ENCODE measurements at regions not wholly inside any gene's neighbourhood (a gene's known extent, or its start where the extent isn't known, plus 50 kb on each side); places are given as distances from the start of the nearest gene placed in this dataset.
A peak's percentile ranks its signal among the peaks of the same experiment; 100 is the strongest.

DNA sequence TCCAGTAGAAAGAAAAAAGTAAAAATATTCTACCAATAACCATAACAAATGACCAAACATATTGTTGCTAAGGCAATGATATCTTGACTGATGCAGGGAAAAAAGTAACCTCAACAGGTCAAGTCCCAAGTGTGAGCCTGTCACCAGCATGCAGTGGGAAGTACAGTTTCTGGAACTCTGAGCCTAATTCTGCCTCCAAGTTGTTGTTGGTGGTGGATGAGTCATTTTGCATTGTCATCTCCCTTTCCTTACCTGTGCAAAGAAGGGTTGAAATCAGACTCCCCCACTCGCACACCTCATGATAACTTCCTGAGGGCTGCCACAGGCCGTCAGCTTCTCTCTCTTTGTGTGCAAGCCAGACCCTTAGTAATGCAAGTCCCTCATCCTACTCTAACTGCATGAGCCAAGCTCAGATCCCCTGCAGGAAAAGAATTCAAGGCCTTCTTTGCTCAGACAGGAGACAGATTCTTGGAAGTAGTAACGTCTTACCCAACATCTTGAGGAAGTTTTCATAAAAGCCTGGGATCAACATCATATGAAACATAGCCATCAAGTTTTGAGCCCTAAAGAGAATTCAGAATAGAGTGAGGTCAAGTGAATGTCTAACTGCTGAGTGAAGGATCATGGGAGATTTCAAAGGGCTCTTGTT lies 207.6 kb upstream of the FOXA2 start:
- TF ChIP-seq, protein P1, sequence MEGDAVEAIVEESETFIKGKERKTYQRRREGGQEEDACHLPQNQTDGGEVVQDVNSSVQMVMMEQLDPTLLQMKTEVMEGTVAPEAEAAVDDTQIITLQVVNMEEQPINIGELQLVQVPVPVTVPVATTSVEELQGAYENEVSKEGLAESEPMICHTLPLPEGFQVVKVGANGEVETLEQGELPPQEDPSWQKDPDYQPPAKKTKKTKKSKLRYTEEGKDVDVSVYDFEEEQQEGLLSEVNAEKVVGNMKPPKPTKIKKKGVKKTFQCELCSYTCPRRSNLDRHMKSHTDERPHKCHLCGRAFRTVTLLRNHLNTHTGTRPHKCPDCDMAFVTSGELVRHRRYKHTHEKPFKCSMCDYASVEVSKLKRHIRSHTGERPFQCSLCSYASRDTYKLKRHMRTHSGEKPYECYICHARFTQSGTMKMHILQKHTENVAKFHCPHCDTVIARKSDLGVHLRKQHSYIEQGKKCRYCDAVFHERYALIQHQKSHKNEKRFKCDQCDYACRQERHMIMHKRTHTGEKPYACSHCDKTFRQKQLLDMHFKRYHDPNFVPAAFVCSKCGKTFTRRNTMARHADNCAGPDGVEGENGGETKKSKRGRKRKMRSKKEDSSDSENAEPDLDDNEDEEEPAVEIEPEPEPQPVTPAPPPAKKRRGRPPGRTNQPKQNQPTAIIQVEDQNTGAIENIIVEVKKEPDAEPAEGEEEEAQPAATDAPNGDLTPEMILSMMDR (IDR thresholded peaks at IDR 0.05), result no peak
- Mint-ChIP-seq H3K4me3 (no peak overlapping the region), H3K4me1 (ENCODE audit: low read depth) (peaks cover 13% of the 10 kb centered on the region), H3K9me3 (peaks cover 26% of the 10 kb centered on the region), H3K27me3 (ENCODE audit: insufficient read depth) (peaks cover 2% of the 10 kb centered on the region), H3K36me3 (ENCODE audit: low read depth) (peaks cover under 1% of the 10 kb centered on the region), H3K27ac (no peak overlapping the region)
- DNase-seq, result no peak

- TF ChIP-seq, protein P1 (IDR thresholded peaks at IDR 0.05), result no peak
- Mint-ChIP-seq H3K9me3 (peaks cover 37% of the 10 kb centered on the region), H3K27me3 (ENCODE audit: insufficient read depth) (peaks cover 2% of the 10 kb centered on the region), H3K27ac (no peak overlapping the region), H3K4me1 (ENCODE audit: low read depth) (peaks cover 13% of the 10 kb centered on the region), H3K4me3 (no peak overlapping the region), H3K36me3 (ENCODE audit: low read depth) (peaks cover 8% of the 10 kb centered on the region)
- no peak for DNase-seq
These were observed 209.8 kb upstream of the FOXA2 start for GRCh38 chr20:22794200-22794599.

- no peak for DNase-seq
- Mint-ChIP-seq H3K4me3 (no peak overlapping the region), H3K27me3 (ENCODE audit: insufficient read depth) (peaks cover 2% of the 10 kb centered on the region), H3K27ac (peak overlapping the region; percentile 66; the same call in 1 of the 2 replicates), H3K36me3 (ENCODE audit: low read depth) (peaks cover 11% of the 10 kb centered on the region), H3K9me3 (peaks cover 41% of the 10 kb centered on the region), H3K4me1 (ENCODE audit: low read depth) (peaks cover 13% of the 10 kb centered on the region)
- TF ChIP-seq, protein P1 (IDR thresholded peaks at IDR 0.05), result no peak
These were observed 211.1 kb upstream of the FOXA2 start for GRCh38 chr20:22795433-22795832.

DNA sequence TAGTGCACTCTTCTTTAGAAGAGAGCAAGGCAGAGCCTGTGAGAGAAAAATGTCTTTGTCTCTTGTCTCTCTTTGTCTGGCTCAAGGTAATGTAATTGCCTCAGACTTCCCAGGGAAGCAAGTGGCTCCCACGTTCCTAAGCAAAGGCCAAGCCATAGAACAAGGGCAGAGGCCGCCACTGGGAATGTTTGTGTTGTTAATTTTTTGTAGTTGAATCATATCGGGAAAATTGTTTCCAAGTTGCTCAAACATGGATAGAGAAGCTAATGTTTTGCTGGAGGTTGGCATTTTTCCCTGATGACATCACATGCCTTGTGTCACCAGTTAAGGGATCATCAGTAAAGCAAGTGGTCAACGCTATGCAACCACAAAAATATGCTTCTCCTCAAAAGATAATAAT lies 211.5 kb upstream of the FOXA2 start:
- H3K9me3 Mint-ChIP-seq, result peaks cover 44% of the 10 kb centered on the region
- DNase-seq, result peak; percentile 74
- TF ChIP-seq, protein P1 (IDR thresholded peaks at IDR 0.05), result no peak
- H3K27ac Mint-ChIP-seq, result peak overlapping the region; percentile 66; the same call in 1 of the 2 replicates
- H3K4me1 Mint-ChIP-seq (ENCODE audit: low read depth), result peaks cover 13% of the 10 kb centered on the region
- peaks cover 13% of the 10 kb centered on the region for H3K36me3 Mint-ChIP-seq (ENCODE audit: low read depth)
- no peak overlapping the region for H3K4me3 Mint-ChIP-seq
- H3K27me3 Mint-ChIP-seq (ENCODE audit: insufficient read depth), result peaks cover 2% of the 10 kb centered on the region

- Mint-ChIP-seq H3K9me3 (peaks cover 49% of the 10 kb centered on the region), H3K4me3 (no peak overlapping the region), H3K36me3 (ENCODE audit: low read depth) (peaks cover 13% of the 10 kb centered on the region), H3K27ac (peak overlapping the region; percentile 48; the same call in 1 of the 2 replicates), H3K4me1 (ENCODE audit: low read depth) (peaks cover 13% of the 10 kb centered on the region), H3K27me3 (ENCODE audit: insufficient read depth) (peaks cover 2% of the 10 kb centered on the region)
- no peak for DNase-seq
- TF ChIP-seq, protein P1 (IDR thresholded peaks at IDR 0.05), result no peak
These were observed 212.2 kb upstream of the FOXA2 start for GRCh38 chr20:22796469-22797077.

Data from HFFc6 (cell line).